ENCODE measurements at regions not wholly inside any gene's neighbourhood (a gene's known extent, or its start where the extent isn't known, plus 50 kb on each side); places are given as distances from the start of the nearest gene placed in this dataset.

DNA sequence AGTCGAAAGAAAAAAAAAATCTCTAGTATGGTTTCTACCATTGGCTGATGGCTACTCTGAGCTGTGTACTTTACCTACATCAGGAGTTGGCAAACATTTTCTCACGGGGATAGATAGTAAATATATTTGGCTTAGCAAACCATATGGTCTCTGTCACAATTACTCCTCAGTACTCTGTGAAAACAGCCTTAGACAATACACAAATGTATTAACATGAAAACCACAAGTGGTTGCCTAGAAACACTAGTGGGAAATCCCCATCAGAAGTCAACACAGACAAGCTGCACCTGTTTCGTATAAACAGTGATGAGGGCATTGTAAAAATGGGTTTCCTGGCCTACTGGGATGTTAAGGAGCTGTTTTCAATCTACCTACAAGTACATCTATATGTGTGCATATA lies 84.6 kb upstream of the NAV3 start:
- no peak for TF ChIP-seq SUZ12 (IDR thresholded peaks at IDR 0.05; ENCODE audit: extremely low read depth, insufficient read depth, insufficient read length)
- TF ChIP-seq ZNF274 (IDR thresholded peaks at IDR 0.05; ENCODE audit: low read depth, low read length), result no peak

Measured in NT2/D1 (cell line).